Erythroblast (primary cell): ENCODE measurements at regions not wholly inside any gene's neighbourhood (a gene's known extent, or its start where the extent isn't known, plus 50 kb on each side); places are given as distances from the start of the nearest gene placed in this dataset.

Experiments
- DNase-seq, 2 experiments: peaks; one replicate each; lab custom pipeline; 2025; lab: John Stamatoyannopoulos, UW
- GATA1 ChIP-seq: IDR thresholded peaks from 2 replicates; pipeline ENCODE4 v1.6.1; 2011; ENCODE audit warnings: low read depth, mild to moderate bottlenecking, control low read depth, low read length, moderate library complexity
- POLR2A ChIP-seq: IDR thresholded peaks from 2 replicates; pipeline ENCODE4 v1.6.1; 2011; ENCODE audit warnings: mild to moderate bottlenecking, low read length

DNA sequence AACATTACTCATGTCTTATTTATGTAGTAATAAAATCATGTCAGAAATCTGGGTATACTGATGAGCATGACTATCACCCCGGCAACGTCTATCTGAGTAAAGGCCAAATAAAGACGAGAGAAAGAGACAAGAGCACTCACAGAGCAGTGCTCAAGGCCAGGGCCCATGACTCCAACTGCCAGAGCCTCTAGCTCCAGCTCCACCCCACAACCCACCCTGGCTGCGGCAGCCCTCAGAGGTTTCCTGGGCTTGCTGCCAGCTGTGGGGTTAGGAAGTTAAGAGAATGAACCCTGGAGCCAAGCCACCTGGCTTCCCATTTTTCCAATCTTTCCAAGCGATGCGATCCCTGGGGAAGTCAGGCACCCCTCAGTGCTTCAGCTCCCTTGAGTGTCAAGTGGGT is 92.0 kb upstream of the PAX1 start:
- TF ChIP-seq GATA1 (no peak), POLR2A (no peak)
- DNase-seq, result no peak

DNA sequence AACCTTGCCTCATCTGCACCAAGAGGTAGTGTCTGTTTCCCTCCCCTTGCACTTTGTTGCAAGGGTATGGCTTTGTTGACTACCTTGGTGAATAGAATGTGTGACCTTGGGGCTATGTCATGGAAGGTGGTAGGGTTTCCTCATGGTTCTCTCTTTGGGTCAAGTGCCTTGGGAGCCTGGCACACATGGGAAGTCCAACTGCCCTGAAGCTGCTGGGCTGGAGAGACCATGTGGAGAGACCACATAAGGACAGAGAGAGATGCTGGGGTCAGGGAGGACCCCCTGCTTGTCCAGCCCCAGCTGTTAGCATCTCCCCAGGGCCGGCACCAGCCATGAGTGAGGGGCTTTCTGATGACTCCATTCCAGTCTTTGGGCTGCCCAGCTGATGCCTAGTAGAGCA is 95.5 kb upstream of the PAX1 start:
- no peak for DNase-seq
- TF ChIP-seq GATA1 (no peak), POLR2A (no peak)

DNA sequence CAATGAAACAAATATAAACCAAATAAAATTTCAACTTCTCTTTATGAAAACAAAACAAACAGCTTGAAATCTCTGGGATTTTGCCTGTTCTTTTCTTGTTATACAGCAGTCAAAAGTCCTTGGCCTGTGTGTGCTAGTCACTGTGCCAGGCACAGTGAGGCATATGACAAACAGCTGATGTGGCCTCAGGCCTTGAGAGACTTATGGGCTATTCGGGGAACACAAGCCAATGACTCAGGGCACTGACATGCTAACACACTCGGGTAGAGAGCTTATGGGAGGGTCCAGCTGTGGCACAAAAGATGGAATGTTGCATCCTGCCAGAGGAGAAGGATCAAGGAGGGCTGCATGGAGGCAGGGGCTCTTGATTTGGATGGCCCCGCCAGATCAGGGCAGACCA is 95.4 kb upstream of the NKX2-2 start:
- DNase-seq, result no peak

DNA sequence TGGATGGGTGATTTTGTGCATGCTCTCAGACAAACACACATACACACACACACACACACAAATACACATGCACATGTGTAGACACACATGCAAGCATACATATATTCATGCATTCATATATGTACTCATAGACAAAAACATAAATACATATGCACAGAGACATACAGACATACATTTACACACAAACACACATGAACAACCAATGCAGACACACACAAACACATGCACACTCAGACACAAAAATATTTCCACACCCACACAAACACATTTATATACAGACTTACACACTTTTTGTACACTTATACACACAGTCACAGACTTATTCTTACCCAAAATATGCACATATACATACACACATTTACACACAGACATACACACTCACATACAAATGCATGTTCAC is 94.9 kb upstream of the NKX2-2 start:
- DNase-seq, result no peak
- TF ChIP-seq GATA1 (no peak), POLR2A (no peak)

More for the DNA sequence above, 95.4 kb upstream of the NKX2-2 start:
- no peak for TF ChIP-seq POLR2A
- no peak for TF ChIP-seq GATA1

DNA sequence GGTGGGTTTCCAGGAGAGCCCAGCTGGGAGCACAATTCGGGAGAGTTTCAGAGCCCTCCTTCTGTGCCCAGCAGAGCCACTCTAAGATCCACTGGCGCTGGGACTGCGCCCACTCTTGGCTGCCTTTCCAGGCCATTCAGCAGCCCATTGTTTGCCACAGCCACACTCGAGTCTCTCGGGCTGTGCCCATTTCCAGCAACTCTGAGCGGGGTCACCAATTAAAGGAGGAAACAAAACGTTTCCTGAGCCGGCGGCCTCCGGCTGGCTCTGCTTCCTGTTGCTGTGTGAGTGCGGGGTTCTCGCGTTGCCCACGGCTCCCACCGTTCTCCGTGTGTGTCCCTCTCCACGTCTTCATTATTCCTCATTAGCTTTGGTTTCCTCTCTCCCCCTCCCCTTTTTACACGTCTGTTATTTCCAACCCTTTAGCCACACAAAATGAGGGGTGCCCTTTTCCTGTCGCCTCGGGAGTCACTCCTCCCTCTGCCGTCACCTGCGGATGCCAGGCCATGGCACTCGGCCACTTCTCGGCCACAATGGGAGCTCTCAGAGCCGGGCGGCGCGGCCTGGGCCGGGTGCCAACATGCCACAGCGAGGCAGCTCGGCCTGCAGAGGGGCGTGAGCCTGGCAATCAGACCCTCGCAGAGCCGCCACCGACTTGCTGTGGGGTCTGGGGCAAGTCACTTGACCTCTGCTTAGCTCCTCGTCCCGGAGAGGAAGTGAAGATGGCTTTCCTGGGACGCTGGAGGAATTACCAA is 94.3 kb upstream of the NKX2-2 start:
- no peak for DNase-seq
- TF ChIP-seq GATA1 (no peak), POLR2A (no peak)

DNA sequence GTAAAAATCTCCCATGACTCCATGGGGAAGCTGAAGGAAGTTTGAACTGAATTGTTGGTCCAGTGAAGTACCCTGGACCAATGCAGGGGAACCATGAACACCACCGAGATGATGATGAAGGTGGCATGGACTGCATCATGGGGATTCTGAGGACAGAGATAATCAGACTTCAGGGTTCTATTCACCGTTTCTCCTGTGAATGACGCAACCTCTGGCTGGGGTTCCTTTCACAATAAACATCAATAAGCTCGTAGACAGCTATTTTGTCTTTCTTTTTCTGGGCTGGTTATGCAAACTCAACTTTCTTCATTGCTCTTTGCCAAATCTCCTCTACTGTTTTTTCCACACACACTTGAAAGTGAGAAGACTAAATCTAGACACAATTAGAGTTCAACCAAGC is 87.9 kb upstream of the NKX2-2 start:
- TF ChIP-seq GATA1, result no peak
- TF ChIP-seq POLR2A, result no peak
- no peak for DNase-seq

DNA sequence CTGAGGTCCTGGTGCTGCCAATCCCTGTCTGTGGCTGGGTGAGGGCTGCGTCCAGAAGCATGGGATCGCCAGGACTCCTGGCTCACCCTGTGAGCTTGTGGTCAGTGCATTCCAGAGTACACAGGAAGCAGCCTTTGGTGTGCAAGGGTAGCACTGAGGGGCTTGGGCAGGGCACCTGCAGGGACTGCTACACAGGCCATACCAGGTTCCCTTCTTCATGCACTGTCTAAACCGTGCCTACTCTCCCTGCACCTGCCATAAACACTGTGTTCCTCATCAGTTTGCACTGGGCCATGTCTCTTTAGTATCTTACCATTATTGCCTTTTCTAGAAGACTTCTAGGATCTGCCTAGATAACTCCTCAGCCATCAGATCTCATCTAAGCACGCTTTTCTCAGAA is 72.8 kb upstream of the NKX2-2 start:
- TF ChIP-seq POLR2A, result no peak
- TF ChIP-seq GATA1, result no peak
- DNase-seq, result no peak

DNA sequence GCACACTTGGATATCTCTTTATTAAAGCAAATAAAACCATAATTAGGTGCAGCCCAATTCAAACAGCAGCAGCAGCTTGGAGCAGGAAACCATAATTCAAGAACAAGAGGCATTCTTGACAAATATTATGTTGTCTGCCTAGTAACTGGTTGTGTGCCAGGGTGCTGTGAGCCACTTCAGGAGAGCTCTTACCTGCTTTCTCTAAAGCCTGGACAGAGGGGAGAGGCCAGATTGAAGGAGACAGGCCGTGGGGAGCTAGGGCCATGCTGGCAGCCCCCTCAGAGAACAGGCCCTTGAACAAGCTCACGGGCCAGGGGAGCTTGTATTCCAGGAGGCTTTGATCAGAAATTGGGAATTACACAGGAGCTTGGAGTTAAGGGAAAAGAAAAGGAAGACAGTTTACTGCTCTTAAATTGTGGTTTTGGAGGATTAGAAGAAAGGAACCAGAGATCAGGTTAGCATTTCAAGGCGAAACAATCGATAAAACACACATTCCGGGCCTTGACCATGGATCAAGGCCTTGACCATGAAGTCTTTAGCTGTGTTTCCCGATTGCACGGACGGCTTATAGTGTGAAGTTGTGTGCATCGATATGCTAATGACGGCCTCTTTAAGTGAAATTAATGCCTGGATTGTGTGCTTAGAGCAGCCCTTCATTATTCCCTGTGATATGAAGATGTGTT is 69.8 kb upstream of the NKX2-2 start:
- no peak for DNase-seq
- TF ChIP-seq POLR2A, result no peak
- no peak for TF ChIP-seq GATA1

DNA sequence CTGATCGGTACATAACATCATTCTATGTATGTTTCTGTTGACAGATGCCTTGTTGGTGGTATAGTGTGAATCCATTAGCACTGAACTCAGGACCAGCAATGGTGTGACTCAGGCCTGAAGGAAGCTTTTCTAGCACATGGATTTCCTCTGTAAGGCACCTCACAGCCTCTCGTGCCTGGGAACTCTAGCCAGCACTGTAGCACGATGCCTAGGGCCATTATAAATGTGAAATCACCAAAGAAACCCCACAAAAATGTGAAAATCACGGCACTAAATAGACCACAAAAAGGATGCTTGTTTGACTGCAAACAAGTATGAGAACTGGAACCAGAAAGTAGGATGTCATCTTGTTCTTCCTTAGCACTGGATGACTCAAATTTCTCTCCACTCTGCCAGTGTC is 63.7 kb upstream of the NKX2-2 start:
- TF ChIP-seq GATA1, result no peak
- TF ChIP-seq POLR2A, result no peak
- no peak for DNase-seq

DNA sequence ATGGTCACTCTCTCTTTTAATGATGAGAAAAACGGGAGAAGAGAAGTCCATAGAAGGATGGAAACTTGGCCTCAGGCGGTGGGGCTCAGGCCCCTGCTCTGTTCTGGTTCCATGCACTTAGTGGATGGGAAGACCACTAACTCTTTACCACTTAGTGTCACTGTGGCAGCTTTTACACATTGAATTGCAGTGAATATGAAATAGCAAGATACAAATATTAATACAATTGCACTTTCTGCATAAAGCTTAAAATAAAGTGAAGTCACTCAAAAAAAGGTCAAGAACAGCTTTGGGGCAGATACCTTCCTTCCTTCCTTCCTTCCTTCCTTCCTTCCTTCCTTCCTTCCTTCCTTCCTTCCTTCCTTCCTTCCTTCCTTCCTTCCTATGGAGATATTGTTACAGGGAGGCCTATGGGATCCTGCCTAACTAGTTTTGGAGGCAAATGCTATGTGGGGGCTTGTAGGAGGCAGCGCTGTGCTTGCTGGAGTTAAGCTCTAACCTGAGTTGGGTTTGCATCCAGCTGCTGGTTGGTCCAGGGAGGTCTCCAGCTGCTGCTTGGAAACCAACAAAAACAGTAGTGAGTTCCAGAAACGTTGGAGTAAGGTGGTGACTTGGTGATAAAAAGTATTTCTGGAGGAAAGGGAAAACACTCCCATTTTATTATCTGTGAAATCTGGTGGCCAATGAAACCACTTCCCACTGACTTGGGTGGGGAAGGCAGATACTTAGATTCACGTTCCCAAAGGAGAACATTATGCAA is 62.3 kb upstream of the NKX2-2 start:
- DNase-seq, result no peak
- no peak for TF ChIP-seq POLR2A
- TF ChIP-seq GATA1, result no peak

DNA sequence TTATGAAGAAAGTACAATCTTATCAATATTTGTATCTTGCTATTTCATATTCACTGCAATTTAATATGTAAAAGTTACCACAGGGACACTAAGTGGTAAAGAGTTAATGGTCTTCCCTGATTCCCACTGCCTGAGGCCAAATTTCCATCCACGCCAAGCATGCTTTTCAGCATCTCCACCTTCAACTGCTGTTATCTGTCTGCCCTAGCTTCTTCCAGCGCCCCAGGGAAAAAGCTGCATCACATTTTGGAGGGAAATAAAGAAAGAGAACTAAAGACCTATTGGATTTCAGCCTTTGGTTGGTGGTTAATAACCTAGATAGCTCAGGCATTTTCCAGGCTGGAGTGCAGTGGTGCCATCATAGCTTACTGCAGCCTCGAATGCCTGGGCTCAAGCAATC is 61.3 kb upstream of the NKX2-2 start:
- TF ChIP-seq GATA1 (no peak), POLR2A (no peak)
- DNase-seq, result no peak

DNA sequence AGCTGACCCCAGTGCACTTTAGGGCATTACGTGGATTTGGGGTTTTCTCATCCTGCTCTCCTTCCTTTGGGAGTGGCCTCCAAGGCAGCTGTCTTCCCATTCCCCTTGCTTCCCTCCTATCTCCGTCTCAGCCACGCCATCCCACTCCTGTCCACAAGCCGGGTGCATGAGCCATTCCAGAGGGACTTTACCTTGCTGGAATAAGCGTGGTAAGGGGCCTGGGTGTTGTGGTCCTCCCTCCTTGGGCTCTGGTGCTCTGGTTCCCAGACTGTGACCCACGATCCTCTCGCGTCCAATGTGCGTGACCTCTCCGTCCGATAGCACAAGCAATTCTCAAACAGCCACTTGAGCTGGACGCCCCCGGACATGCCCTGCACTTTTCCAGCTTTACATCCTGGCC is 60.6 kb upstream of the NKX2-2 start:
- TF ChIP-seq POLR2A (no peak), GATA1 (no peak)
- DNase-seq, result no peak

DNA sequence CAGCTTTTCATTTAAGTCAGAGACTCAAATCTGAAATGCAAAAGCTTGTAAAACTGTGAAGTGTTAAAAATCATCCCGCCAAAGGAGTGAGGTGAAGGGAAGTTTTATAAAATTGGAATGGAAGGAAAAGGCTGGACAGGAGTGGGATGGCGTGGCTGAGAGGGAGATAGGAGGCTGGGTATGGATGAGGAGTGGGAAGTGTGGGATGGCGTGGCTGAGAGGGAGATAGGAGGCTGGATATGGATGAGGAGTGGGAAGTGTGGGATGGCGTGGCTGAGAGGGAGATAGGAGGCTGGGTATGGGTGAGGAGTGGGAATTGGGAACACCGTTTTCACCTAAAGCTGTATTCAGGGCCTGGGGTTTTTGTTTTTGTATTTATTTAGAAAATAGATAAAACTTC is 59.4 kb upstream of the NKX2-2 start:
- DNase-seq, result no peak
- TF ChIP-seq POLR2A, result no peak
- TF ChIP-seq GATA1, result no peak
